OCI-LY7 (cell line): ENCODE measurements at regions not wholly inside any gene's neighbourhood (a gene's known extent, or its start where the extent isn't known, plus 50 kb on each side); places are given as distances from the start of the nearest gene placed in this dataset.

ENCODE experiments used
- CTCF ChIP-seq: fragments of 200-600 bp; sonication (generic); conservative IDR thresholded peaks from 2 replicates; pipeline ENCODE4 v1.5.1; 2014; ENCODE audit warnings: mild to moderate bottlenecking, antibody characterized with exemption, low read length, moderate library complexity, mixed read lengths
- EZH2phosphoT487 ChIP-seq: fragments of 200-600 bp; sonication (generic); IDR thresholded peaks from 2 replicates; pipeline ENCODE4 v1.6.1; 2018; ENCODE audit warnings: low read depth, borderline replicate concordance, mild to moderate bottlenecking, mixed run types, antibody characterized with exemption, low read length, moderate library complexity, mixed read lengths

GRCh38 chr6:2558098-2558680, 192.5 kb downstream of the MYLK4 start:
- TF ChIP-seq CTCF (no peak), EZH2phosphoT487 (no peak)
